ENCODE measurements at regions not wholly inside any gene's neighbourhood (a gene's known extent, or its start where the extent isn't known, plus 50 kb on each side); places are given as distances from the start of the nearest gene placed in this dataset.

DNA sequence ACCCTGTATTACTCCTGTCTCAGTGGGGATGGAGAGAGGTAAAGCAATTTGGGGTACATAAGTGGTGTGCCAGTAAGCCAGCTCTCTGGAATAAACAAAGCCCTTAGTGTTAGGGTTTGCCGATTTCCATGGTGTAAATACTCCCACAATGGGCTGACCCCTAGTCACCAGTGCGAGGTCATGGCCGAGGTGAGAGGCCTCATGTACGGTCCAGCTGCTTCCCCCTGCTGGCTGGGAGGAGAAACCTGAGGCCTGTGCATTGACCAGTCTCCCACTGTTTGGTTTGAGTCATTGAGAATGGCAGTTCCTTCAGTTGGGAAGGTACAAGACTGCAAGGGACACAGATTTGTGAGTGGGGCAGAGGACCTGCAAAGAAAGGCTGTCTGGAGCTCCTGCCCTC lies 382.0 kb downstream of the CDH26 start:
- no peak overlapping the region for H3K4me3 ChIP-seq (replicated peaks; ENCODE audit: insufficient read depth, low read length)
- no peak overlapping the region for H3K27ac ChIP-seq (replicated peaks)
- no peak for DNase-seq (ENCODE audit: low read depth in 1 of 2, low spot score in 1 of 2)
- TF ChIP-seq REST (IDR thresholded peaks at IDR 0.05; ENCODE audit: insufficient replicate concordance, low read depth): no peak
- no peak for TF ChIP-seq SPI1 (IDR thresholded peaks at IDR 0.05; ENCODE audit: borderline replicate concordance, low read depth)
- TF ChIP-seq CTCF (IDR thresholded peaks at IDR 0.05; ENCODE audit: insufficient read depth, low read length): no peak
- no peak for TF ChIP-seq GABPA (IDR thresholded peaks at IDR 0.05; ENCODE audit: low read depth)
- no peak for TF ChIP-seq POLR2AphosphoS5 (IDR thresholded peaks at IDR 0.05; ENCODE audit: low read depth)
- H3K27me3 ChIP-seq (ENCODE audit: insufficient read depth, poor library complexity, severe bottlenecking): no peaks in the 10 kb centered on the region

DNA sequence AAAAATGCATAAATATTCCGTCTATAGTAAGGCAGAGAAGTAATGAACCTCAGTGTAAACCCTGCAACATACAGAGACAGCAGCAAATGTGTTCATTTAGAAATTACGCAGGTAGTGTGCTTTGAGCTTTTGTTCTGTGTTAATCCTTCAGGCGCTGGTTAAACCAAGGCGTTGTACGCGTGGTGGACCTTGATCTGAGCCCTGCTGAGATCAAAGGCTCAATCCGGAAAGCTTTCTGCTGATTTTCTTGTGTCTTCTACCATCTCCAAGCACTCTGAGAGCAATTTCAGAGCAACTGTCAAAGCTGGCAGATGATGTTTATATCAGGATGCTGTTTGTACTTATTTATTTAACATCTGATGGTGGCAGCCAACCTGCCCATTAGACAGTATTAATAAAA lies 382.8 kb downstream of the CDH26 start:
- TF ChIP-seq REST (IDR thresholded peaks at IDR 0.05; ENCODE audit: insufficient replicate concordance, low read depth): no peak
- TF ChIP-seq SPI1 (IDR thresholded peaks at IDR 0.05; ENCODE audit: borderline replicate concordance, low read depth): no peak
- TF ChIP-seq POLR2AphosphoS5 (IDR thresholded peaks at IDR 0.05; ENCODE audit: low read depth): no peak
- TF ChIP-seq GABPA (IDR thresholded peaks at IDR 0.05; ENCODE audit: low read depth): no peak
- no peak for TF ChIP-seq CTCF (IDR thresholded peaks at IDR 0.05; ENCODE audit: insufficient read depth, low read length)
- Histone ChIP-seq H3K27me3 (ENCODE audit: insufficient read depth, poor library complexity, severe bottlenecking) (no peaks in the 10 kb centered on the region), H3K27ac (replicated peaks) (no peak overlapping the region)

DNA sequence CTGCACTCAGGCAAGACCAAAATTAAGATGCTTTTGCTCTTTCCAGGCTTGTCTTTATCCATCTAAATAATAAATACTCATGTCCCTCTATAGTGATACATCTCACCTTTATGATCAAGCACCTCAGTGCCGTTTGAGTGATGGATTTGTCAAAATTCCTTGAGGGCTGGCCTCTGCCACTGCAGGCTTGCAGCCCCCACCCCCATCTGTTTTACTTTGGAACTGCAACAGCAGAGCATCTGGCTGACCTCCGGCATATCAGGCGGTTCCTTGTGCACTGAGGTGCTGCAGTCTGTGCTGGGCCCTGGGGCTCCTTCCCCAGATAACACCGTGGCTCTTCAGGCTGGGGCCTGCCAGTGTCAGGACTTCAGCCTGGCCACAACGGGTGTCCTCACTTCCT lies 386.9 kb downstream of the CDH26 start:
- Histone ChIP-seq H3K27ac (replicated peaks) (no peak overlapping the region), H3K27me3 (ENCODE audit: insufficient read depth, poor library complexity, severe bottlenecking) (no peaks in the 10 kb centered on the region), H3K4me3 (replicated peaks; ENCODE audit: insufficient read depth, low read length) (no peak overlapping the region)
- no peak for DNase-seq (ENCODE audit: low read depth in 1 of 2, low spot score in 1 of 2)
- no peak for TF ChIP-seq POLR2AphosphoS5 (IDR thresholded peaks at IDR 0.05; ENCODE audit: low read depth)
- TF ChIP-seq REST (IDR thresholded peaks at IDR 0.05; ENCODE audit: insufficient replicate concordance, low read depth): no peak
- no peak for TF ChIP-seq CTCF (IDR thresholded peaks at IDR 0.05; ENCODE audit: insufficient read depth, low read length)
- no peak for TF ChIP-seq SPI1 (IDR thresholded peaks at IDR 0.05; ENCODE audit: borderline replicate concordance, low read depth)
- TF ChIP-seq GABPA (IDR thresholded peaks at IDR 0.05; ENCODE audit: low read depth): no peak

More for the DNA sequence above, 382.8 kb downstream of the CDH26 start:
- H3K4me3 ChIP-seq (replicated peaks; ENCODE audit: insufficient read depth, low read length): no peak overlapping the region
- DNase-seq (ENCODE audit: low read depth in 1 of 2, low spot score in 1 of 2): no peak

Data from HL-60 (cell line).